ENCODE measurements at regions not wholly inside any gene's neighbourhood (a gene's known extent, or its start where the extent isn't known, plus 50 kb on each side); places are given as distances from the start of the nearest gene placed in this dataset.
"Not testable (repeated sequence)": the region's sequence is repeated elsewhere in the genome, so short reads cannot be mapped to it uniquely, and the experiment has no call there.

- DNase-seq: no peak
These were observed 129.8 kb downstream of the SEC23A start for GRCh38 chr14:38973083-38973700.

GRCh38 chr14:38972511-38972910 is 130.5 kb downstream of the SEC23A start:
- no peak for DNase-seq

- no peak for DNase-seq
These were observed 131.6 kb downstream of the SEC23A start for GRCh38 chr14:38971258-38971921.

GRCh38 chr14:38964630-38965029 is 138.4 kb downstream of the SEC23A start:
- DNase-seq: no peak

GRCh38 chr14:38960946-38961531 is 142.0 kb downstream of the SEC23A start:
- DNase-seq: no peak

GRCh38 chr14:38959021-38959420 is 144.0 kb downstream of the SEC23A start:
- DNase-seq: no peak

- DNase-seq: no peak
These were observed 144.4 kb downstream of the SEC23A start for GRCh38 chr14:38958589-38958988.

- no peak for DNase-seq
These were observed 151.6 kb downstream of the SEC23A start for GRCh38 chr14:38951451-38951850.

GRCh38 chr14:38950676-38951075 is 152.4 kb downstream of the SEC23A start:
- no peak for DNase-seq

GRCh38 chr14:38948576-38948975 is 154.5 kb downstream of the SEC23A start:
- DNase-seq: no peak

GRCh38 chr14:38948171-38948570 is 154.9 kb downstream of the SEC23A start:
- DNase-seq: no peak

GRCh38 chr14:38947343-38947742 is 155.7 kb downstream of the SEC23A start:
- no peak for DNase-seq

- no peak for DNase-seq
These were observed 158.3 kb downstream of the SEC23A start for GRCh38 chr14:38944691-38945090.

GRCh38 chr14:38941488-38941887 is 161.5 kb downstream of the SEC23A start:
- DNase-seq: no peak

- DNase-seq: not testable (repeated sequence)
These were observed 170.4 kb downstream of the SEC23A start for GRCh38 chr14:38932653-38933000.

GRCh38 chr14:38931969-38932652 is 170.9 kb downstream of the SEC23A start:
- DNase-seq: no peak

GRCh38 chr14:38930898-38931297 is 172.1 kb downstream of the SEC23A start:
- no peak for DNase-seq

- no peak for DNase-seq
These were observed 173.0 kb downstream of the SEC23A start for GRCh38 chr14:38930022-38930421.

- no peak for DNase-seq
These were observed 173.6 kb downstream of the SEC23A start for GRCh38 chr14:38929416-38929815.

- not testable (repeated sequence) for DNase-seq
These were observed 181.1 kb downstream of the SEC23A start for GRCh38 chr14:38921893-38922292.

- no peak for DNase-seq
These were observed 187.9 kb downstream of the SEC23A start for GRCh38 chr14:38915125-38915524.

GRCh38 chr14:38910092-38910491 is 192.9 kb downstream of the SEC23A start:
- no peak for DNase-seq

- no peak for DNase-seq
These were observed 198.1 kb downstream of the SEC23A start for GRCh38 chr14:38904959-38905358.

Data from right kidney (tissue), 1 donor.